ENCODE measurements at regions not wholly inside any gene's neighbourhood (a gene's known extent, or its start where the extent isn't known, plus 50 kb on each side); places are given as distances from the start of the nearest gene placed in this dataset.
A peak's percentile ranks its signal among the peaks of the same experiment; 100 is the strongest.

GRCh38 chr1:239675735-239676134 is 289.4 kb downstream of the CHRM3 start:
- no peak for DNase-seq (ENCODE audit: low read depth in 2 of 3, low spot score in 2 of 3)

GRCh38 chr1:239676522-239677273 is 290.3 kb downstream of the CHRM3 start:
- DNase-seq (ENCODE audit: low read depth in 2 of 3, low spot score in 2 of 3) = no peak

GRCh38 chr1:239677362-239677761 is 291.0 kb downstream of the CHRM3 start:
- peak in 2 of 3 donors; percentile 13 to 38 for DNase-seq (ENCODE audit: low read depth in 2 of 3, low spot score in 2 of 3)

GRCh38 chr1:239678181-239678580 is 291.8 kb downstream of the CHRM3 start:
- no peak for DNase-seq (ENCODE audit: low read depth in 2 of 3, low spot score in 2 of 3)

- no peak for DNase-seq (ENCODE audit: low read depth in 2 of 3, low spot score in 2 of 3)
These were observed 295.7 kb downstream of the CHRM3 start for GRCh38 chr1:239682046-239682445.

GRCh38 chr1:239682960-239683359 is 296.6 kb downstream of the CHRM3 start:
- no peak for DNase-seq (ENCODE audit: low read depth in 2 of 3, low spot score in 2 of 3)

- DNase-seq (ENCODE audit: low read depth in 2 of 3, low spot score in 2 of 3) = no peak
These were observed 300.0 kb downstream of the CHRM3 start for GRCh38 chr1:239686386-239686785.

- no peak for DNase-seq (ENCODE audit: low read depth in 2 of 3, low spot score in 2 of 3)
These were observed 309.9 kb downstream of the CHRM3 start for GRCh38 chr1:239696317-239696716.

- no peak for DNase-seq (ENCODE audit: low read depth in 2 of 3, low spot score in 2 of 3)
These were observed 314.3 kb downstream of the CHRM3 start for GRCh38 chr1:239700667-239701066.

- DNase-seq (ENCODE audit: low read depth in 2 of 3, low spot score in 2 of 3) = no peak
These were observed 316.7 kb downstream of the CHRM3 start for GRCh38 chr1:239703075-239703474.

- DNase-seq (ENCODE audit: low read depth in 2 of 3, low spot score in 2 of 3) = no peak
These were observed 320.0 kb downstream of the CHRM3 start for GRCh38 chr1:239706245-239706892.

GRCh38 chr1:239707615-239708014 is 321.2 kb downstream of the CHRM3 start:
- DNase-seq (ENCODE audit: low read depth in 2 of 3, low spot score in 2 of 3) = no peak

GRCh38 chr1:239708622-239709021 is 322.3 kb downstream of the CHRM3 start:
- DNase-seq (ENCODE audit: low read depth in 2 of 3, low spot score in 2 of 3) = no peak

GRCh38 chr1:239711768-239712167 is 325.4 kb downstream of the CHRM3 start:
- DNase-seq (ENCODE audit: low read depth in 2 of 3, low spot score in 2 of 3) = no peak

GRCh38 chr1:239717097-239717917 is 330.9 kb downstream of the CHRM3 start:
- DNase-seq (ENCODE audit: low read depth in 2 of 3, low spot score in 2 of 3) = peak in 2 of 3 donors; percentile 28 to 31

- no peak for DNase-seq (ENCODE audit: low read depth in 2 of 3, low spot score in 2 of 3)
These were observed 331.5 kb downstream of the CHRM3 start for GRCh38 chr1:239717918-239718184.

- peak in 2 of 3 donors; percentile 26 to 58 for DNase-seq (ENCODE audit: low read depth in 2 of 3, low spot score in 2 of 3)
These were observed 332.2 kb downstream of the CHRM3 start for GRCh38 chr1:239718571-239718970.

GRCh38 chr1:239718997-239719628 is 332.7 kb downstream of the CHRM3 start:
- DNase-seq (ENCODE audit: low read depth in 2 of 3, low spot score in 2 of 3) = peak in 2 of 3 donors; percentile 22 to 26

- peak; percentile 41 to 89 (median 77) for DNase-seq (ENCODE audit: low read depth in 2 of 3, low spot score in 2 of 3)
These were observed 333.4 kb downstream of the CHRM3 start for GRCh38 chr1:239719642-239720258.

- no peak for DNase-seq (ENCODE audit: low read depth in 2 of 3, low spot score in 2 of 3)
These were observed 335.7 kb downstream of the CHRM3 start for GRCh38 chr1:239722035-239722434.

Measured in hematopoietic multipotent progenitor cell (in vitro differentiated cells).